Stimulated activated CD4-positive, alpha-beta T cell treated with anti-CD3 and anti-CD28 coated beads, TNF-alpha, amount 100 ng/mL, for 24 hours (primary cell): ENCODE measurements at regions not wholly inside any gene's neighbourhood (a gene's known extent, or its start where the extent isn't known, plus 50 kb on each side); places are given as distances from the start of the nearest gene placed in this dataset.

Experiments
- DNase-seq, 3 experiments: peaks; one replicate each; pipeline ENCODE4 v3.0.0-alpha.2; 2020; ENCODE audit warnings: low read depth in 3 of 3

- DNase-seq = no peak
Measured at GRCh38 chr11:134647066-134647743, 235.2 kb upstream of the B3GAT1 start.

- no peak for DNase-seq
Measured at GRCh38 chr11:134646561-134646960, 234.5 kb upstream of the B3GAT1 start.

- no peak for DNase-seq
Measured at GRCh38 chr11:134645576-134645975, 233.5 kb upstream of the B3GAT1 start.

- no peak for DNase-seq
Measured at GRCh38 chr11:134644476-134645456, 232.7 kb upstream of the B3GAT1 start.

- DNase-seq = no peak
Measured at GRCh38 chr11:134643115-134644012, 231.3 kb upstream of the B3GAT1 start.

- no peak for DNase-seq
Measured at GRCh38 chr11:134642206-134642605, 230.2 kb upstream of the B3GAT1 start.

GRCh38 chr11:134640971-134641968, 229.2 kb upstream of the B3GAT1 start:
- no peak for DNase-seq

GRCh38 chr11:134640536-134640935, 228.5 kb upstream of the B3GAT1 start:
- no peak for DNase-seq

GRCh38 chr11:134639586-134640330, 227.7 kb upstream of the B3GAT1 start:
- no peak for DNase-seq

- DNase-seq = no peak
Measured at GRCh38 chr11:134638796-134639430, 226.9 kb upstream of the B3GAT1 start.

GRCh38 chr11:134637091-134638015, 225.3 kb upstream of the B3GAT1 start:
- DNase-seq = no peak

- DNase-seq = no peak
Measured at GRCh38 chr11:134636071-134636470, 224.0 kb upstream of the B3GAT1 start.

- no peak for DNase-seq
Measured at GRCh38 chr11:134634897-134635831, 223.1 kb upstream of the B3GAT1 start.

GRCh38 chr11:134633276-134633675, 221.2 kb upstream of the B3GAT1 start:
- DNase-seq = no peak

- no peak for DNase-seq
Measured at GRCh38 chr11:134632347-134633119, 220.5 kb upstream of the B3GAT1 start.

GRCh38 chr11:134630861-134631260, 218.8 kb upstream of the B3GAT1 start:
- DNase-seq = no peak
